Astrocyte of the cerebellum (primary cell): ENCODE measurements at regions not wholly inside any gene's neighbourhood (a gene's known extent, or its start where the extent isn't known, plus 50 kb on each side); places are given as distances from the start of the nearest gene placed in this dataset.

Experiments used
- DNase-seq: peaks from one replicate; pipeline ENCODE4 v3.0.0-alpha.2; 2011; ENCODE audit warnings: low read depth
- H3K4me3 ChIP-seq: 2 replicates; pipeline ENCODE4 v1.5.1; 2011; ENCODE audit warnings: mild to moderate bottlenecking, low read depth, low read length, moderate library complexity
- CTCF ChIP-seq: IDR thresholded peaks from 2 replicates; pipeline ENCODE4 v1.5.1; 2012; ENCODE audit warnings: low read length, low read depth, moderate library complexity, mild to moderate bottlenecking; ENCODE audit errors: missing control alignments
- in situ Hi-C: cut with HindIII; loops from 2 replicates; pipeline ENCODE4 v1.10.0; 2017; ENCODE audit warnings: low sequenced_read_pairs

- TF ChIP-seq CTCF = no peak
- no peak overlapping the region for H3K4me3 ChIP-seq
- no peak for DNase-seq
- in situ Hi-C loops = no loop called here
These were observed 180.0 kb downstream of the INSIG2 start for GRCh38 chr2:118268268-118268667.

GRCh38 chr2:118265873-118266455 lies 177.7 kb downstream of the INSIG2 start:
- DNase-seq = no peak
- no peak for TF ChIP-seq CTCF
- H3K4me3 ChIP-seq = no peak overlapping the region
- in situ Hi-C loops = no loop called here

GRCh38 chr2:118264232-118264990 lies 176.1 kb downstream of the INSIG2 start:
- peak; percentile 55 for DNase-seq
- in situ Hi-C loops = no loop called here
- no peak overlapping the region for H3K4me3 ChIP-seq
- TF ChIP-seq CTCF = no peak

GRCh38 chr2:118257696-118258095 lies 169.4 kb downstream of the INSIG2 start:
- H3K4me3 ChIP-seq = no peak overlapping the region
- DNase-seq = no peak
- TF ChIP-seq CTCF = no peak
- in situ Hi-C loops = no loop called here

GRCh38 chr2:118255771-118256372 lies 167.6 kb downstream of the INSIG2 start:
- no peak for TF ChIP-seq CTCF
- DNase-seq = no peak
- in situ Hi-C loops = no loop called here
- H3K4me3 ChIP-seq = no peak overlapping the region

GRCh38 chr2:118255301-118255700 lies 167.0 kb downstream of the INSIG2 start:
- DNase-seq = no peak
- in situ Hi-C loops = no loop called here
- H3K4me3 ChIP-seq = no peak overlapping the region
- no peak for TF ChIP-seq CTCF
